ENCODE measurements at regions not wholly inside any gene's neighbourhood (a gene's known extent, or its start where the extent isn't known, plus 50 kb on each side); places are given as distances from the start of the nearest gene placed in this dataset.

- DNase-seq (ENCODE audit: low read depth, low spot score) (no peak), FAIRE-seq (no peak)
- Histone ChIP-seq H3K27ac (ENCODE audit: control insufficient read depth, insufficient read depth, low read length) (no peak overlapping the region), H3K4me1 (ENCODE audit: control insufficient read depth, extremely low read depth, insufficient read depth, low read length) (no peaks in the 10 kb centered on the region), H4K20me1 (ENCODE audit: control insufficient read depth, extremely low read depth, insufficient read depth, low read length) (no peaks in the 10 kb centered on the region), H3K27me3 (ENCODE audit: control insufficient read depth, extremely low read depth, insufficient read depth, low read length) (no peaks in the 10 kb centered on the region), H3K36me3 (ENCODE audit: control insufficient read depth in 2 of 2, extremely low read depth in 1 of 2, insufficient read depth in 2 of 2, low read length in 2 of 2) (no peaks in the 10 kb centered on the region), H3K4me3 (ENCODE audit: control insufficient read depth in 2 of 3, extremely low read depth in 1 of 3, insufficient read depth in 2 of 3, low read depth in 1 of 3, low read length in 3 of 3) (no peak overlapping the region), H3K4me2 (ENCODE audit: control insufficient read depth, extremely low read depth, insufficient read depth, low read depth, low read length) (no peak overlapping the region), H3K79me2 (ENCODE audit: control insufficient read depth, insufficient read depth, low read length) (no peaks in the 10 kb centered on the region), H3K9me1 (ENCODE audit: control insufficient read depth, extremely low read depth, insufficient read depth, low read length) (no peaks in the 10 kb centered on the region), H3K9ac (ENCODE audit: control insufficient read depth, extremely low read depth, insufficient read depth, low read length) (no peak overlapping the region), H2AFZ (ENCODE audit: control insufficient read depth, low read length) (no peak overlapping the region), H3K9me3 (ENCODE audit: control insufficient read depth, low read depth, low read length) (no peaks in the 10 kb centered on the region)
- dilution Hi-C loops (cut with MboI; ENCODE audit: extremely low pct_ligation_motif_present, low sequenced_read_pairs) = no loop called here
- TF ChIP-seq CTCF (optimal IDR thresholded peaks at IDR 0.05 in 1 of 3, IDR thresholded peaks at IDR 0.05 in 1 of 3, conservative IDR thresholded peaks at IDR 0.05 in 1 of 3; ENCODE audit: extremely low read depth in 1 of 3, insufficient read depth in 2 of 3, low read length in 3 of 3) (no peak), EZH2 (IDR thresholded peaks at IDR 0.05; ENCODE audit: low read length) (no peak)
These were observed 156.4 kb downstream of the PTGER3 start for GRCh38 chr1:70891051-70891843.

- H3K9me1 ChIP-seq (ENCODE audit: control insufficient read depth, extremely low read depth, insufficient read depth, low read length) = no peaks in the 10 kb centered on the region
- dilution Hi-C loops (cut with MboI; ENCODE audit: extremely low pct_ligation_motif_present, low sequenced_read_pairs) = no loop called here
- no peak overlapping the region for H2AFZ ChIP-seq (ENCODE audit: control insufficient read depth, low read length)
- no peak overlapping the region for H3K4me3 ChIP-seq (ENCODE audit: control insufficient read depth in 2 of 3, extremely low read depth in 1 of 3, insufficient read depth in 2 of 3, low read depth in 1 of 3, low read length in 3 of 3)
- H3K36me3 ChIP-seq (ENCODE audit: control insufficient read depth in 2 of 2, extremely low read depth in 1 of 2, insufficient read depth in 2 of 2, low read length in 2 of 2) = no peaks in the 10 kb centered on the region
- no peaks in the 10 kb centered on the region for H3K27me3 ChIP-seq (ENCODE audit: control insufficient read depth, extremely low read depth, insufficient read depth, low read length)
- no peaks in the 10 kb centered on the region for H3K4me1 ChIP-seq (ENCODE audit: control insufficient read depth, extremely low read depth, insufficient read depth, low read length)
- FAIRE-seq (no peak), DNase-seq (ENCODE audit: low read depth, low spot score) (no peak)
- H4K20me1 ChIP-seq (ENCODE audit: control insufficient read depth, extremely low read depth, insufficient read depth, low read length) = no peaks in the 10 kb centered on the region
- no peak overlapping the region for H3K9ac ChIP-seq (ENCODE audit: control insufficient read depth, extremely low read depth, insufficient read depth, low read length)
- no peak overlapping the region for H3K4me2 ChIP-seq (ENCODE audit: control insufficient read depth, extremely low read depth, insufficient read depth, low read depth, low read length)
- H3K9me3 ChIP-seq (ENCODE audit: control insufficient read depth, low read depth, low read length) = no peaks in the 10 kb centered on the region
- H3K79me2 ChIP-seq (ENCODE audit: control insufficient read depth, insufficient read depth, low read length) = no peaks in the 10 kb centered on the region
- H3K27ac ChIP-seq (ENCODE audit: control insufficient read depth, insufficient read depth, low read length) = no peak overlapping the region
- TF ChIP-seq EZH2 (IDR thresholded peaks at IDR 0.05; ENCODE audit: low read length) = no peak
- TF ChIP-seq CTCF (optimal IDR thresholded peaks at IDR 0.05 in 1 of 3, IDR thresholded peaks at IDR 0.05 in 1 of 3, conservative IDR thresholded peaks at IDR 0.05 in 1 of 3; ENCODE audit: extremely low read depth in 1 of 3, insufficient read depth in 2 of 3, low read length in 3 of 3) = no peak
These were observed 155.5 kb downstream of the PTGER3 start for GRCh38 chr1:70892140-70892539.
